Smooth muscle cell (in vitro differentiated cells): ENCODE measurements at regions not wholly inside any gene's neighbourhood (a gene's known extent, or its start where the extent isn't known, plus 50 kb on each side); places are given as distances from the start of the nearest gene placed in this dataset.

Source experiments
- DNase-seq: peaks from one replicate; lab custom pipeline; 2025; ENCODE audit not compliant: unreplicated experiment; lab: John Stamatoyannopoulos, UW
- H2AFZ ChIP-seq: fragments of 200-600 bp; sonication (generic); 2 replicates; pipeline ENCODE4 v1.6.0; 2016; ENCODE audit warnings: antibody characterized with exemption, low read depth, mild to moderate bottlenecking
- H3F3A ChIP-seq: fragments of 200-600 bp; sonication (generic); 2 replicates; pipeline ENCODE4 v1.6.0; 2017; ENCODE audit warnings: antibody characterized with exemption, low read depth
- H3K27ac ChIP-seq: fragments of 200-600 bp; sonication (generic); 2 replicates; pipeline ENCODE4 v1.5.1; 2016; ENCODE audit warnings: low read depth, mild to moderate bottlenecking
- H3K27me3 ChIP-seq: fragments of 200-600 bp; sonication (generic); 2 replicates; pipeline ENCODE4 v1.6.1; 2016; ENCODE audit warnings: low read depth, mild to moderate bottlenecking
- H3K36me3 ChIP-seq: fragments of 200-600 bp; sonication (generic); 2 replicates; pipeline ENCODE4 v1.5.1; 2016; ENCODE audit warnings: low read depth
- H3K4me1 ChIP-seq: fragments of 200-600 bp; sonication (generic); 2 replicates; pipeline ENCODE4 v1.5.1; 2016; ENCODE audit warnings: low read depth
- H3K4me2 ChIP-seq: fragments of 200-600 bp; sonication (generic); 2 replicates; pipeline ENCODE4 v1.6.0; 2016; ENCODE audit warnings: mild to moderate bottlenecking
- H3K4me3 ChIP-seq: fragments of 200-600 bp; sonication (generic); 2 replicates; pipeline ENCODE4 v1.5.1; 2016; ENCODE audit warnings: mild to moderate bottlenecking
- H3K79me2 ChIP-seq: fragments of 200-600 bp; sonication (generic); 2 replicates; pipeline ENCODE4 v1.6.0; 2016; ENCODE audit warnings: low read depth, mild to moderate bottlenecking
- H3K9ac ChIP-seq: fragments of 200-600 bp; sonication (generic); 2 replicates; pipeline ENCODE4 v1.6.0; 2016; ENCODE audit warnings: low read depth
- H3K9me3 ChIP-seq: fragments of 200-600 bp; sonication (generic); replicated peaks from 2 replicates; pipeline ENCODE4 v1.5.1; 2016; ENCODE audit warnings: low read depth
- H4K20me1 ChIP-seq: fragments of 200-600 bp; sonication (generic); 2 replicates; pipeline ENCODE4 v1.6.0; 2016; ENCODE audit warnings: low read depth
- CTCF ChIP-seq: fragments of 200-600 bp; sonication (generic); IDR thresholded peaks from 2 replicates; pipeline ENCODE4 v1.5.1; 2017; ENCODE audit warnings: borderline replicate concordance, mild to moderate bottlenecking, antibody characterized with exemption; ENCODE audit not compliant: insufficient read depth, poor library complexity, severe bottlenecking
- WGBS: methylation state at CpG from one replicate; pipeline ENCODE4 v1.1.7; 2016; ENCODE audit warnings: low lambda C conversion rate; 5-methylcytosine and 5-hydroxymethylcytosine counted together

- no peak for TF ChIP-seq CTCF
- WGBS, result 70% methylated on average over 3 of the region's 3 CpGs
- Histone ChIP-seq H3K79me2 (no peaks in the 10 kb centered on the region), H3K4me1 (no peaks in the 10 kb centered on the region), H2AFZ (no peak overlapping the region), H3K27ac (no peak overlapping the region), H3K36me3 (no peaks in the 10 kb centered on the region), H3K27me3 (no peaks in the 10 kb centered on the region), H3K4me2 (no peak overlapping the region), H4K20me1 (no peaks in the 10 kb centered on the region), H3K4me3 (no peak overlapping the region), H3K9me3 (no peaks in the 10 kb centered on the region), H3K9ac (no peak overlapping the region), H3F3A (no peaks in the 10 kb centered on the region)
- DNase-seq, result no peak
These were observed 94.0 kb upstream of the RAB18 start for GRCh38 chr10:27410153-27410552.

- 88% methylated on average over 6 of the region's 6 CpGs for WGBS
- Histone ChIP-seq H3F3A (no peaks in the 10 kb centered on the region), H3K27ac (no peak overlapping the region), H3K36me3 (no peaks in the 10 kb centered on the region), H3K9ac (no peak overlapping the region), H2AFZ (no peak overlapping the region), H3K9me3 (no peaks in the 10 kb centered on the region), H3K4me3 (no peak overlapping the region), H3K27me3 (no peaks in the 10 kb centered on the region), H4K20me1 (no peaks in the 10 kb centered on the region), H3K4me1 (no peaks in the 10 kb centered on the region), H3K79me2 (no peaks in the 10 kb centered on the region), H3K4me2 (no peak overlapping the region)
- no peak for TF ChIP-seq CTCF
- DNase-seq, result no peak
These were observed 96.8 kb upstream of the RAB18 start for GRCh38 chr10:27407271-27407670.

GRCh38 chr10:27399871-27400270 lies 104.2 kb upstream of the RAB18 start:
- Histone ChIP-seq H3K27me3 (no peaks in the 10 kb centered on the region), H3K4me1 (no peaks in the 10 kb centered on the region), H3K27ac (no peak overlapping the region), H3K4me2 (no peak overlapping the region), H3F3A (no peaks in the 10 kb centered on the region), H3K9me3 (no peaks in the 10 kb centered on the region), H3K9ac (no peak overlapping the region), H4K20me1 (no peaks in the 10 kb centered on the region), H3K4me3 (no peak overlapping the region), H2AFZ (no peak overlapping the region), H3K36me3 (no peaks in the 10 kb centered on the region), H3K79me2 (no peaks in the 10 kb centered on the region)
- no peak for DNase-seq
- TF ChIP-seq CTCF, result no peak
- WGBS, result 53% methylated on average over 1 of the region's 1 CpG

GRCh38 chr10:27393961-27394360 lies 110.1 kb upstream of the RAB18 start:
- H3K27me3 ChIP-seq, result no peaks in the 10 kb centered on the region
- no peak overlapping the region for H2AFZ ChIP-seq
- H3K79me2 ChIP-seq, result no peaks in the 10 kb centered on the region
- no peak overlapping the region for H3K4me2 ChIP-seq
- no peaks in the 10 kb centered on the region for H3K36me3 ChIP-seq
- no peaks in the 10 kb centered on the region for H4K20me1 ChIP-seq
- no peak for DNase-seq
- no peaks in the 10 kb centered on the region for H3K4me1 ChIP-seq
- H3F3A ChIP-seq, result no peaks in the 10 kb centered on the region
- H3K9me3 ChIP-seq, result no peaks in the 10 kb centered on the region
- H3K9ac ChIP-seq, result no peak overlapping the region
- no peak overlapping the region for H3K27ac ChIP-seq
- H3K4me3 ChIP-seq, result no peak overlapping the region
- 84% methylated on average over 4 of the region's 4 CpGs for WGBS
- TF ChIP-seq CTCF, result no peak
